ENCODE measurements at regions not wholly inside any gene's neighbourhood (a gene's known extent, or its start where the extent isn't known, plus 50 kb on each side); places are given as distances from the start of the nearest gene placed in this dataset.

DNA sequence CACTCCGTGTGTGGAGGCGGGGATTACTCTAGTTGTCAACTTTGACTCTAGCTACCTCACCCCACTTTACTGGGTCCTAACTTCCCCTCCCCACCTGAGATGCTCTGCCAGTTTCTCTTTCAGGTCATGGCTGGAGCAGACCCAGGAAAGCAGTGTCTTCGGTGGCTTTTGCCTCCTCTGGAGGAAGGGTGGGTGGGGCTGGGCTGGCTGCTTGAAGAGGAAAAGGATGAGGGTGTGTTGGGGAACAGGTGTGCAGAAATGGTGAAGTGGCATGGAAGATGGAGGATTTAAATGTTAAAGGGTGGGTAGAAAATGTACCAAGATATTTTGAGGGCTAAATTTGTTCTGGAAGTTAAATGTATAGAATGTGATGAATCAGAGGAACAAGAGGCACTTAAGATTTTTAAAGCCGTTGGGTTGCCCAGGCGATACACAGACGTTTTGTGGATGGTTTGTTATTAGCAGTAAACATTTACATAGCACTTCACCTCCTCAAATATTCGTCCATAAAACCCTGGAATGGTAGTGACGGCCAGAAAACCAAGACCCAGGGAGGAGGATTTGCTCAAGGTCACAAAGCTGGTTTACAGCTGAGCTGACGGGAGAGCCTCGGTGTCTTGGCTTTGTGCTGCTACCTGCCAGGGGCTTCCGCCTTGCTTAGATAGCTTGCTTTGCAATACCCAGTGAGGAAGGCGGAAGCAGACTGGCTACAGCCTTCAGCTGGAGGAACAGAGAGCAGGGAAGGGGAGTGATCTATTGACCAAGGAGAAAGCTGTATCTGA, 72.2 kb upstream of the PRMT8 start:
- TF ChIP-seq FOXM1 (IDR thresholded peaks at IDR 0.05; ENCODE audit: borderline replicate concordance) (no peak), PKNOX1 (IDR thresholded peaks at IDR 0.05) (no peak), TARDBP (IDR thresholded peaks at IDR 0.05) (no peak), LEF1 (IDR thresholded peaks at IDR 0.05; ENCODE audit: borderline replicate concordance) (no peak)

Data from HEK293T (cell line).